B cell (primary cell): ENCODE measurements at regions not wholly inside any gene's neighbourhood (a gene's known extent, or its start where the extent isn't known, plus 50 kb on each side); places are given as distances from the start of the nearest gene placed in this dataset.

Experiments used
- ATAC-seq: fragments of 200-7000 bp; cut with Tn5 transposase; one replicate; pipeline ENCODE4 v1.10.0; 2021; ENCODE audit warnings: low read depth, mild to moderate bottlenecking, moderate number of reproducible peaks, moderate library complexity
- CTCF ChIA-PET: fragments of 350-600 bp; sonication (Branson Sonifier 250); formaldehyde crosslinking; loops from one replicate; lab custom pipeline; 2021; ENCODE audit warnings: antibody characterized with exemption, inconsistent platforms; lab: Charles Lee
- POLR2A ChIA-PET: fragments of 350-600 bp; sonication (Branson Sonifier 250); formaldehyde crosslinking; loops from one replicate; lab custom pipeline; 2021; ENCODE audit warnings: antibody characterized with exemption; lab: Charles Lee
- DNase-seq: peaks from one replicate; pipeline ENCODE4 v3.0.0; 2013
- H2AFZ ChIP-seq: 2 replicates; pipeline ENCODE4 v1.6.1; 2012; ENCODE audit warnings: mild to moderate bottlenecking, low read depth, low read length; ENCODE audit not compliant: insufficient read depth, poor library complexity, severe bottlenecking
- H3K27ac ChIP-seq, 2 donors: 1 replicate in 1 of 2; 2 replicates in 1 of 2; pipeline ENCODE4 v1.5.1; 2012 to 2013; ENCODE audit warnings: low read length in 2 of 2, mild to moderate bottlenecking in 2 of 2, moderate library complexity in 1 of 2
- H3K27me3 ChIP-seq, 4 experiments: fragments of 200-600 bp in 1 of 4; sonication (generic) in 1 of 4; replicated peaks in 1 of 4; 1 replicate in 2 of 4; 2 replicates in 2 of 4; pipeline versions ENCODE4 v1.6.1 to v1.7.0; 2013 to 2016; ENCODE audit warnings: low read length in 3 of 4, mild to moderate bottlenecking in 2 of 4, mixed read lengths in 1 of 4, moderate library complexity in 1 of 4; ENCODE audit not compliant: insufficient read depth in 4 of 4, control insufficient read depth in 3 of 4; ENCODE audit errors: control extremely low read depth in 1 of 4
- H3K36me3 ChIP-seq, 2 experiments: replicated peaks in 1 of 2; 1 replicate in 1 of 2; 2 replicates in 1 of 2; pipeline versions ENCODE4 v1.6.1 to v1.7.1; 2013; ENCODE audit warnings: low read length in 1 of 2; ENCODE audit not compliant: insufficient read depth in 2 of 2, control insufficient read depth in 1 of 2; ENCODE audit errors: control extremely low read depth in 1 of 2, extremely low read depth in 1 of 2
- H3K4me1 ChIP-seq, 2 donors: fragments of 200-600 bp in 1 of 2; sonication (generic) in 1 of 2; 1 replicate in 1 of 2; 2 replicates in 1 of 2; pipeline versions ENCODE4 v1.5.1 to v1.6.1; 2013 to 2017; ENCODE audit warnings: low read length in 2 of 2; ENCODE audit not compliant: control insufficient read depth in 2 of 2, insufficient read depth in 2 of 2
- H3K4me2 ChIP-seq: replicated peaks from 2 replicates; pipeline ENCODE3; 2012; ENCODE audit warnings: mild to moderate bottlenecking, low read depth, low read length; ENCODE audit not compliant: poor library complexity, severe bottlenecking
- H3K4me3 ChIP-seq, 5 experiments: fragments of 200-600 bp in 1 of 5; sonication (generic) in 1 of 5; 1 replicate in 3 of 5; 2 replicates in 2 of 5; pipeline versions ENCODE4 v1.5.1 to v1.7.0; 2011 to 2016; ENCODE audit warnings: low read length in 4 of 5, mild to moderate bottlenecking in 4 of 5, low read depth in 2 of 5, control low read depth in 1 of 5, moderate library complexity in 1 of 5; ENCODE audit not compliant: insufficient read depth in 1 of 5; ENCODE audit errors: control extremely low read depth in 1 of 5, extremely low read depth in 1 of 5
- H3K79me2 ChIP-seq: fragments of 200-600 bp; sonication (generic); one replicate; pipeline ENCODE4 v1.6.0; 2016; ENCODE audit warnings: low read length; ENCODE audit not compliant: control insufficient read depth, insufficient read depth
- H3K9ac ChIP-seq: fragments of 200-600 bp; sonication (generic); 2 replicates; pipeline ENCODE4 v1.6.1; 2017; ENCODE audit warnings: mild to moderate bottlenecking, low read length, moderate library complexity
- H3K9me3 ChIP-seq, 3 donors: one replicate each; pipeline versions ENCODE4 v1.6.1 to v1.7.1; 2013; ENCODE audit warnings: low read length in 2 of 3; ENCODE audit not compliant: control insufficient read depth in 2 of 3, insufficient read depth in 1 of 3; ENCODE audit errors: control extremely low read depth in 1 of 3
- H4K20me1 ChIP-seq: 2 replicates; pipeline ENCODE4 v1.6.0; 2012; ENCODE audit warnings: mild to moderate bottlenecking, low read length; ENCODE audit not compliant: insufficient read depth, control insufficient read depth, poor library complexity, severe bottlenecking
- H3K27ac Mint-ChIP-seq: one replicate; pipeline ENCODE4 v1.8.0; 2021; ENCODE audit warnings: mixed read lengths
- H3K27me3 Mint-ChIP-seq: one replicate; pipeline ENCODE4 v1.8.0; 2021; ENCODE audit warnings: mixed read lengths
- H3K4me1 Mint-ChIP-seq: one replicate; pipeline ENCODE4 v1.8.0; 2021; ENCODE audit warnings: mixed read lengths
- H3K4me3 Mint-ChIP-seq: one replicate; pipeline ENCODE4 v1.8.0; 2021; ENCODE audit warnings: mixed read lengths
- H3K9me3 Mint-ChIP-seq: one replicate; pipeline ENCODE4 v1.8.0; 2022; ENCODE audit warnings: mixed read lengths; ENCODE audit not compliant: insufficient read depth
- CTCF ChIP-seq: fragments of 200-600 bp; IDR thresholded peaks from one replicate; pipeline ENCODE4 v1.8.0; 2022; ENCODE audit warnings: antibody characterized with exemption, mild to moderate bottlenecking
- EZH2 ChIP-seq: IDR thresholded peaks from 2 replicates; pipeline ENCODE4 v1.6.1; 2012; ENCODE audit warnings: borderline replicate concordance, low read depth, mild to moderate bottlenecking, moderate library complexity, low read length; ENCODE audit not compliant: insufficient read depth, poor library complexity, severe bottlenecking
- WGBS: methylation state at CpG from one replicate; pipeline ENCODE4 v1.1.5; 2013; ENCODE audit warnings: missing lambda C conversion rate; ENCODE audit not compliant: insufficient coverage; 5-methylcytosine and 5-hydroxymethylcytosine counted together
- intact Hi-C: fragments of 100-400 bp; cut with micrococcal nuclease; formaldehyde crosslinking; loops from one replicate; pipeline ENCODE4 v1.10.0; 2022

- Histone ChIP-seq H4K20me1 (no peaks in the 10 kb centered on the region), H3K4me3 (no peak overlapping the region), H3K4me1 (no peaks in the 10 kb centered on the region), H2AFZ (no peak overlapping the region), H3K9me3 (peaks cover 0 to 2% (median 0%) of the 10 kb centered on the region in 3 donors), H3K9ac (no peak overlapping the region), H3K4me2 (no peak overlapping the region), H3K27me3 (no peaks in the 10 kb centered on the region), H3K79me2 (no peaks in the 10 kb centered on the region), H3K27ac (no peak overlapping the region), H3K36me3 (no peaks in the 10 kb centered on the region)
- ChIA-PET POLR2A (no interaction called here), CTCF (no interaction called here)
- Mint-ChIP-seq H3K27ac (no peak overlapping the region), H3K27me3 (no peaks in the 10 kb centered on the region), H3K9me3 (no peaks in the 10 kb centered on the region), H3K4me3 (no peak overlapping the region), H3K4me1 (no peaks in the 10 kb centered on the region)
- intact Hi-C loops: no loop called here
- no peak for DNase-seq
- ATAC-seq: no peak
- TF ChIP-seq CTCF (no peak), EZH2 (no peak)
These were observed 81.9 kb upstream of the TSPAN8 start for GRCh38 chr12:71239731-71240130.

GRCh38 chr12:71237128-71237527 is 79.3 kb upstream of the TSPAN8 start:
- no peaks in the 10 kb centered on the region for H3K9me3 Mint-ChIP-seq
- Histone ChIP-seq H3K4me1 (no peaks in the 10 kb centered on the region), H3K4me3 (no peak overlapping the region), H3K79me2 (no peaks in the 10 kb centered on the region), H3K36me3 (no peaks in the 10 kb centered on the region), H3K9ac (no peak overlapping the region), H3K4me2 (no peak overlapping the region), H4K20me1 (no peaks in the 10 kb centered on the region), H3K27me3 (no peaks in the 10 kb centered on the region), H3K27ac (no peak overlapping the region), H2AFZ (no peak overlapping the region), H3K9me3 (no peaks in the 10 kb centered on the region)
- ChIA-PET CTCF (no interaction called here), POLR2A (no interaction called here)
- 100% methylated on average over 1 of the region's 4 CpGs for WGBS
- intact Hi-C loops: no loop called here
- TF ChIP-seq EZH2 (no peak), CTCF (no peak)
- ATAC-seq: no peak
- no peaks in the 10 kb centered on the region for H3K4me1 Mint-ChIP-seq
- DNase-seq: no peak
- no peaks in the 10 kb centered on the region for H3K27me3 Mint-ChIP-seq
- no peak overlapping the region for H3K27ac Mint-ChIP-seq
- H3K4me3 Mint-ChIP-seq: no peak overlapping the region
